ACC112 (cell line): ENCODE measurements at regions not wholly inside any gene's neighbourhood (a gene's known extent, or its start where the extent isn't known, plus 50 kb on each side); places are given as distances from the start of the nearest gene placed in this dataset.

Experiments
- H2AFZ ChIP-seq: fragments of 200-600 bp; sonication (generic); one replicate; pipeline ENCODE4 v1.6.0; 2017; ENCODE audit warnings: antibody characterized with exemption, low read length; ENCODE audit not compliant: unreplicated experiment
- H3K27ac ChIP-seq: fragments of 200-600 bp; sonication (generic); 2 replicates; pipeline ENCODE4 v1.5.1; 2014; ENCODE audit warnings: low read depth, mild to moderate bottlenecking, antibody characterized with exemption, low read length, moderate library complexity
- H3K27me3 ChIP-seq: fragments of 200-600 bp; sonication (generic); 2 replicates; pipeline ENCODE4 v1.6.1; 2014; ENCODE audit warnings: mild to moderate bottlenecking, antibody characterized with exemption, low read length, moderate library complexity, mixed read lengths; ENCODE audit not compliant: insufficient read depth
- H3K36me3 ChIP-seq: fragments of 200-600 bp; sonication (generic); 2 replicates; pipeline ENCODE4 v1.6.1; 2016; ENCODE audit warnings: mild to moderate bottlenecking, antibody characterized with exemption, low read length, moderate library complexity, mixed read lengths; ENCODE audit not compliant: insufficient read depth
- H3K4me1 ChIP-seq: fragments of 200-600 bp; sonication (generic); one replicate; pipeline ENCODE4 v1.6.1; 2016; ENCODE audit warnings: low read length, mixed read lengths; ENCODE audit not compliant: insufficient read depth, unreplicated experiment, control insufficient read depth
- H3K4me3 ChIP-seq: fragments of 200-600 bp; sonication (generic); 2 replicates; pipeline ENCODE4 v1.5.1; 2014; ENCODE audit warnings: mild to moderate bottlenecking, low read depth, low read length
- H3K79me2 ChIP-seq: fragments of 200-600 bp; sonication (generic); one replicate; pipeline ENCODE4 v1.6.0; 2016; ENCODE audit warnings: low read length; ENCODE audit not compliant: control insufficient read depth, unreplicated experiment, insufficient read depth

GRCh38 chr16:82527101-82527500 lies 99.7 kb upstream of the CDH13 start:
- H3K4me3 ChIP-seq = no peak overlapping the region
- H3K27me3 ChIP-seq = no peaks in the 10 kb centered on the region
- no peak overlapping the region for H3K27ac ChIP-seq
- H3K79me2 ChIP-seq = no peaks in the 10 kb centered on the region
- no peaks in the 10 kb centered on the region for H3K4me1 ChIP-seq
- no peaks in the 10 kb centered on the region for H3K36me3 ChIP-seq
- no peak overlapping the region for H2AFZ ChIP-seq

- Histone ChIP-seq H3K36me3 (no peaks in the 10 kb centered on the region), H3K4me1 (no peaks in the 10 kb centered on the region), H3K79me2 (no peaks in the 10 kb centered on the region), H3K27ac (no peak overlapping the region), H3K4me3 (no peak overlapping the region), H2AFZ (no peak overlapping the region), H3K27me3 (no peaks in the 10 kb centered on the region)
Measured at GRCh38 chr16:82524976-82525375, 101.8 kb upstream of the CDH13 start.

- Histone ChIP-seq H3K4me1 (no peaks in the 10 kb centered on the region), H3K4me3 (no peak overlapping the region), H3K36me3 (no peaks in the 10 kb centered on the region), H3K27me3 (no peaks in the 10 kb centered on the region), H3K79me2 (no peaks in the 10 kb centered on the region), H3K27ac (no peak overlapping the region), H2AFZ (no peak overlapping the region)
Measured at GRCh38 chr16:82523815-82524214, 103.0 kb upstream of the CDH13 start.

GRCh38 chr16:82522026-82522425 lies 104.7 kb upstream of the CDH13 start:
- H3K27me3 ChIP-seq = no peaks in the 10 kb centered on the region
- no peak overlapping the region for H3K27ac ChIP-seq

DNA sequence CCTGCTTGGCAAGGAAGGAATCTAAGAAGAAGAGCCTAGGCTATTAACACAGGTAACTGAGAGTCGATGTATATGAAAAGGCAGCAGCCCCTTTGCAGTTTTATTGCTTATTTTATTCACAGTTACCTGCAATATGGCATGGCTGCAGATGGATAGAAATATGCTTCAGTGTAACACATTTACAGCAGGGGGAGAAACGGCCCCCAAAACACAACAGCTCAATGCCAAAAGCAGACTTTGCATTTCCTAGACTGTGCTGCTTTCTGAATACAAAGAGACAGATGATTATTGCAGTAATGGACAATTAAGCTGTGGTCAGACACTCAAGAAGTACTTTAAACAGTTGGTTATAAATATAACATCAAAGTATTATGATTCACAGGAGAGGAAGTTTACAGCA lies 108.0 kb upstream of the CDH13 start:
- Histone ChIP-seq H3K4me3 (no peak overlapping the region), H3K27ac (no peak overlapping the region), H3K4me1 (no peaks in the 10 kb centered on the region), H3K27me3 (no peaks in the 10 kb centered on the region), H3K79me2 (no peaks in the 10 kb centered on the region), H3K36me3 (no peaks in the 10 kb centered on the region), H2AFZ (no peak overlapping the region)

More at GRCh38 chr16:82522026-82522425, 104.7 kb upstream of the CDH13 start:
- Histone ChIP-seq H2AFZ (no peak overlapping the region), H3K36me3 (no peaks in the 10 kb centered on the region), H3K4me3 (no peak overlapping the region), H3K4me1 (no peaks in the 10 kb centered on the region), H3K79me2 (no peaks in the 10 kb centered on the region)

DNA sequence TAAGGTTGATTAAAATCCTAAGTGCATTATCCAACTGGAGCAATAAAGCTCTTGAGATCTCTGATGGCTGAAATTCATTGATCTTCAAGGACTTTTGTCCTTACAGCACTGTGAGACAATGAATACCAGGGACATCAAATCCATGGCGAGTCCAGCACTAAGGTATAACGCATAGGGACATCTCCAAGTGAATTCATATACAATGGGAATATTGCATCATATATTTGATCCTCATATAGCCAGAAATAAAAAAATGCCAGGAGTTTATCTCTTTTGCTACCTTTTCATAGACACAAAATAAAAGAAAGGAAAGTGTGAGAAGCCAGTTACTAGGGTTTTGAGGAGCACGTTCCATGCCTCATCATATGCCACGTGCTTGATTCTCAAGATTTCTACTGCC lies 112.5 kb upstream of the CDH13 start:
- no peaks in the 10 kb centered on the region for H3K79me2 ChIP-seq

GRCh38 chr16:82510789-82511305 lies 115.9 kb upstream of the CDH13 start:
- Histone ChIP-seq H3K4me1 (no peaks in the 10 kb centered on the region), H2AFZ (no peak overlapping the region), H3K27me3 (no peaks in the 10 kb centered on the region), H3K4me3 (no peak overlapping the region), H3K36me3 (no peaks in the 10 kb centered on the region), H3K27ac (no peak overlapping the region), H3K79me2 (no peaks in the 10 kb centered on the region)

More for the DNA sequence above, 112.5 kb upstream of the CDH13 start:
- Histone ChIP-seq H3K36me3 (no peaks in the 10 kb centered on the region), H2AFZ (no peak overlapping the region), H3K4me3 (no peak overlapping the region), H3K27me3 (no peaks in the 10 kb centered on the region), H3K27ac (no peak overlapping the region), H3K4me1 (no peaks in the 10 kb centered on the region)

GRCh38 chr16:82509691-82510430 lies 116.9 kb upstream of the CDH13 start:
- H3K4me1 ChIP-seq = no peaks in the 10 kb centered on the region
- H3K79me2 ChIP-seq = no peaks in the 10 kb centered on the region
- no peaks in the 10 kb centered on the region for H3K36me3 ChIP-seq
- no peaks in the 10 kb centered on the region for H3K27me3 ChIP-seq
- no peak overlapping the region for H3K27ac ChIP-seq
- no peak overlapping the region for H3K4me3 ChIP-seq
- no peak overlapping the region for H2AFZ ChIP-seq

GRCh38 chr16:82506692-82507670 lies 119.8 kb upstream of the CDH13 start:
- H3K4me3 ChIP-seq = no peak overlapping the region
- H3K27ac ChIP-seq = no peak overlapping the region
- H3K27me3 ChIP-seq = no peaks in the 10 kb centered on the region
- no peak overlapping the region for H2AFZ ChIP-seq
- no peaks in the 10 kb centered on the region for H3K4me1 ChIP-seq
- H3K36me3 ChIP-seq = no peaks in the 10 kb centered on the region
- no peaks in the 10 kb centered on the region for H3K79me2 ChIP-seq

DNA sequence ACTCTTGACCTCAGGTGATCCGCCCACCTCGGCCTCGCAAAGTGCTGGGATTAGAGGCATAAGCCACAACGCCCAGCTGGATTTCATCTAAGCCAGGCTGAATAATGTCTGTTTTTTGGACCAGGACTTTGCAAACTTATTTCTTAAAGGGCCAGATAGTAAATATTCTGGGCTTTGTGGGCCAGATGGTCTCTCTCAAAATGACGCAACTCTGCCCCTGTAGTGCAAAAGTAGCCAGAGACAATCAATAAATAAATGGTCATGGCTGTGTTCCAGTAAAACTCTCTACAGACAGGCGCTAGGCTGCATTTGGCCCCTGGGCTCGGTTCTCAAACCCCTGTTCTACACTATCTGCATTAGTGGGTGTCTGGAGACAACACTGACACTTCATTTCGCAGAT lies 121.9 kb upstream of the CDH13 start:
- Histone ChIP-seq H3K4me1 (no peaks in the 10 kb centered on the region), H2AFZ (no peak overlapping the region)

More for the DNA sequence above, 121.9 kb upstream of the CDH13 start:
- Histone ChIP-seq H3K27ac (no peak overlapping the region), H3K4me3 (no peak overlapping the region), H3K36me3 (no peaks in the 10 kb centered on the region), H3K27me3 (no peaks in the 10 kb centered on the region), H3K79me2 (no peaks in the 10 kb centered on the region)
